GM23248 (cell line): ENCODE measurements at regions not wholly inside any gene's neighbourhood (a gene's known extent, or its start where the extent isn't known, plus 50 kb on each side); places are given as distances from the start of the nearest gene placed in this dataset.

Source experiments
- DNase-seq: peaks from one replicate; pipeline ENCODE4 v3.0.0-alpha.2; 2015
- H2AFZ ChIP-seq: fragments of 200-600 bp; sonication (generic); 2 replicates; pipeline ENCODE4 v1.6.1; 2016; ENCODE audit warnings: antibody characterized with exemption
- H3F3A ChIP-seq: fragments of 200-600 bp; sonication (generic); 2 replicates; pipeline ENCODE4 v1.6.1; 2016; ENCODE audit warnings: mild to moderate bottlenecking, antibody characterized with exemption, mixed run types; ENCODE audit not compliant: insufficient read depth
- H3K27ac ChIP-seq: fragments of 200-600 bp; sonication (generic); 2 replicates; pipeline ENCODE4 v1.5.1; 2016; ENCODE audit warnings: mild to moderate bottlenecking
- H3K27me3 ChIP-seq: fragments of 200-600 bp; sonication (generic); replicated peaks from 2 replicates; pipeline ENCODE4 v1.6.1; 2016; ENCODE audit warnings: mild to moderate bottlenecking; ENCODE audit not compliant: insufficient read depth
- H3K36me3 ChIP-seq: fragments of 200-600 bp; sonication (generic); 2 replicates; pipeline ENCODE4 v1.6.1; 2016; ENCODE audit warnings: low read depth, mild to moderate bottlenecking
- H3K4me1 ChIP-seq: fragments of 200-600 bp; sonication (generic); 2 replicates; pipeline ENCODE4 v1.6.1; 2016; ENCODE audit warnings: mild to moderate bottlenecking; ENCODE audit not compliant: insufficient read depth
- H3K4me2 ChIP-seq: fragments of 200-600 bp; sonication (generic); one replicate; pipeline ENCODE4 v1.6.1; 2016; ENCODE audit warnings: mild to moderate bottlenecking; ENCODE audit not compliant: unreplicated experiment
- H3K4me3 ChIP-seq: fragments of 200-600 bp; sonication (generic); 2 replicates; pipeline ENCODE4 v1.5.1; 2016; ENCODE audit warnings: mild to moderate bottlenecking
- H3K79me2 ChIP-seq: fragments of 200-600 bp; sonication (generic); 2 replicates; pipeline ENCODE4 v1.6.1; 2016; ENCODE audit warnings: mild to moderate bottlenecking; ENCODE audit not compliant: insufficient read depth
- H3K9ac ChIP-seq: fragments of 200-600 bp; sonication (generic); 2 replicates; pipeline ENCODE4 v1.6.1; 2016; ENCODE audit warnings: mild to moderate bottlenecking
- H3K9me2 ChIP-seq: fragments of 200-600 bp; sonication (generic); 2 replicates; pipeline ENCODE4 v1.6.1; 2016; ENCODE audit warnings: mixed run types, mild to moderate bottlenecking, moderate library complexity; ENCODE audit not compliant: insufficient read depth
- H3K9me3 ChIP-seq: fragments of 200-600 bp; sonication (generic); one replicate; pipeline ENCODE4 v1.6.1; 2017; ENCODE audit warnings: low read depth
- H4K20me1 ChIP-seq: fragments of 200-600 bp; sonication (generic); 2 replicates; pipeline ENCODE4 v1.6.0; 2016; ENCODE audit not compliant: insufficient read depth
- EZH2 ChIP-seq: fragments of 200-600 bp; sonication (generic); IDR thresholded peaks from 2 replicates; pipeline ENCODE4 v1.6.1; 2018; ENCODE audit warnings: antibody characterized with exemption, mild to moderate bottlenecking; ENCODE audit not compliant: insufficient read depth, poor library complexity, severe bottlenecking
- EZH2phosphoT487 ChIP-seq: fragments of 200-600 bp; sonication (generic); IDR thresholded peaks from 2 replicates; pipeline ENCODE4 v1.6.1; 2018; ENCODE audit warnings: antibody characterized with exemption, moderate library complexity, mild to moderate bottlenecking, low read depth; ENCODE audit not compliant: insufficient read depth
- WGBS, 2 experiments: methylation state at CpG; one replicate each; pipeline ENCODE4 v1.1.6; 2015 to 2017; ENCODE audit warnings: low lambda C conversion rate in 2 of 2, low coverage in 1 of 2; ENCODE audit errors: missing lambda C conversion rate in 2 of 2; 5-methylcytosine and 5-hydroxymethylcytosine counted together
- in situ Hi-C: fragments of 300-500 bp; cut with MboI; formaldehyde crosslinking; loops from 2 replicates; pipeline ENCODE4 v1.15.0; 2020

GRCh38 chr3:152720951-152721718 is 113.8 kb upstream of the P2RY1 start:
- no peak for DNase-seq
- TF ChIP-seq EZH2phosphoT487: no peak
- TF ChIP-seq EZH2: no peak
- no peak overlapping the region for H2AFZ ChIP-seq
- no peaks in the 10 kb centered on the region for H3K9me2 ChIP-seq
- no peaks in the 10 kb centered on the region for H3K36me3 ChIP-seq
- H3K9ac ChIP-seq: no peak overlapping the region
- no peaks in the 10 kb centered on the region for H3K9me3 ChIP-seq
- H3K27me3 ChIP-seq: no peaks in the 10 kb centered on the region
- no peaks in the 10 kb centered on the region for H4K20me1 ChIP-seq
- H3K4me1 ChIP-seq: peaks cover 9% of the 10 kb centered on the region; the same call in 1 of the 2 replicates
- in situ Hi-C loops: no loop called here
- no peak overlapping the region for H3K4me2 ChIP-seq
- no peaks in the 10 kb centered on the region for H3K79me2 ChIP-seq
- WGBS, 2 experiments: 61 to 67% methylated on average over 4 of the region's 4 CpGs
- H3K27ac ChIP-seq: no peak overlapping the region
- H3K4me3 ChIP-seq: no peak overlapping the region
- H3F3A ChIP-seq: 0 out of 2 replicates have a peak, but pooled peaks cover 8% of the 10 kb centered on the region

GRCh38 chr3:152724270-152724669 is 110.7 kb upstream of the P2RY1 start:
- DNase-seq: no peak
- no peak overlapping the region for H3K4me2 ChIP-seq
- H3K79me2 ChIP-seq: no peaks in the 10 kb centered on the region
- no peaks in the 10 kb centered on the region for H3K9me2 ChIP-seq
- no peak overlapping the region for H3K4me3 ChIP-seq
- H3K36me3 ChIP-seq: no peaks in the 10 kb centered on the region
- in situ Hi-C loops: no loop called here
- no peaks in the 10 kb centered on the region for H3K27me3 ChIP-seq
- no peaks in the 10 kb centered on the region for H4K20me1 ChIP-seq
- H3F3A ChIP-seq: 0 out of 2 replicates have a peak, but pooled peaks cover 4% of the 10 kb centered on the region
- 50 to 71% methylated on average over 1 of the region's 1 CpG for WGBS, 2 experiments
- H3K9ac ChIP-seq: no peak overlapping the region
- no peak overlapping the region for H2AFZ ChIP-seq
- TF ChIP-seq EZH2phosphoT487 (no peak), EZH2 (no peak)
- no peaks in the 10 kb centered on the region for H3K9me3 ChIP-seq
- no peak overlapping the region for H3K27ac ChIP-seq
- H3K4me1 ChIP-seq: peaks cover 4% of the 10 kb centered on the region; the same call in 1 of the 2 replicates

- no peak overlapping the region for H3K4me2 ChIP-seq
- in situ Hi-C loops: no loop called here
- H3K9ac ChIP-seq: no peak overlapping the region
- WGBS, 2 experiments: 14 to 17% methylated on average over 2 of the region's 2 CpGs
- H3K27ac ChIP-seq: no peak overlapping the region
- no peaks in the 10 kb centered on the region for H3K9me3 ChIP-seq
- no peak overlapping the region for H3K4me3 ChIP-seq
- H3K27me3 ChIP-seq: no peaks in the 10 kb centered on the region
- no peaks in the 10 kb centered on the region for H3K4me1 ChIP-seq
- 0 out of 2 replicates have a peak, but pooled peaks cover 3% of the 10 kb centered on the region for H3F3A ChIP-seq
- no peaks in the 10 kb centered on the region for H3K36me3 ChIP-seq
- no peak overlapping the region; the same call in 1 of the 2 replicates for H2AFZ ChIP-seq
- TF ChIP-seq EZH2: no peak
- TF ChIP-seq EZH2phosphoT487: no peak
- DNase-seq: peak; percentile 10
- no peaks in the 10 kb centered on the region for H3K79me2 ChIP-seq
- H3K9me2 ChIP-seq: no peaks in the 10 kb centered on the region
- H4K20me1 ChIP-seq: no peaks in the 10 kb centered on the region
Measured at GRCh38 chr3:152728231-152728980, 106.5 kb upstream of the P2RY1 start.

- Histone ChIP-seq H3K27ac (no peak overlapping the region), H3K4me1 (no peaks in the 10 kb centered on the region), H3K4me3 (no peak overlapping the region), H3K4me2 (no peak overlapping the region), H3K9ac (no peak overlapping the region), H3K27me3 (no peaks in the 10 kb centered on the region), H2AFZ (no peak overlapping the region), H4K20me1 (no peaks in the 10 kb centered on the region), H3K36me3 (no peaks in the 10 kb centered on the region), H3F3A (0 out of 2 replicates have a peak, but pooled peaks cover 3% of the 10 kb centered on the region), H3K9me3 (no peaks in the 10 kb centered on the region), H3K79me2 (no peaks in the 10 kb centered on the region), H3K9me2 (no peaks in the 10 kb centered on the region)
- no peak for DNase-seq
- no peak for TF ChIP-seq EZH2
- TF ChIP-seq EZH2phosphoT487: no peak
- 89 to 94% methylated on average over 5 of the region's 5 CpGs for WGBS, 2 experiments
- in situ Hi-C loops: no loop called here
Measured at GRCh38 chr3:152729906-152730305, 105.0 kb upstream of the P2RY1 start.
